HG03442 (cell line): ENCODE measurements at regions not wholly inside any gene's neighbourhood (a gene's known extent, or its start where the extent isn't known, plus 50 kb on each side); places are given as distances from the start of the nearest gene placed in this dataset.
"Not testable (repeated sequence)": the region's sequence is repeated elsewhere in the genome, so short reads cannot be mapped to it uniquely, and the experiment has no call there.

Source experiments
- ATAC-seq: cut with Tn5 transposase; IDR thresholded peaks from one replicate; pipeline ENCODE4 v1.9.1; 2021; ENCODE audit warnings: mild to moderate bottlenecking, moderate library complexity; ENCODE audit not compliant: unreplicated experiment

GRCh38 chr1:230591678-230592077 lies 50.6 kb upstream of the COG2 start:
- no peak for ATAC-seq

GRCh38 chr1:230589951-230590350 lies 52.3 kb upstream of the COG2 start:
- no peak for ATAC-seq

- no peak for ATAC-seq
Observed at GRCh38 chr1:230588323-230588746, 53.9 kb upstream of the COG2 start.

GRCh38 chr1:230587061-230587460 lies 55.2 kb upstream of the COG2 start:
- no peak for ATAC-seq

GRCh38 chr1:230584660-230585059 lies 57.6 kb upstream of the COG2 start:
- no peak for ATAC-seq

- no peak for ATAC-seq
Observed at GRCh38 chr1:230581446-230582079, 60.7 kb upstream of the COG2 start.

- no peak for ATAC-seq
Observed at GRCh38 chr1:230578616-230579015, 63.7 kb upstream of the COG2 start.

GRCh38 chr1:230577537-230577936 lies 64.7 kb upstream of the COG2 start:
- no peak for ATAC-seq

GRCh38 chr1:230575886-230576500 lies 66.3 kb upstream of the COG2 start:
- ATAC-seq = no peak

GRCh38 chr1:230574502-230574901 lies 67.8 kb upstream of the COG2 start:
- ATAC-seq = no peak

- ATAC-seq = no peak
Observed at GRCh38 chr1:230573658-230574057, 68.6 kb upstream of the COG2 start.

GRCh38 chr1:230572121-230573105 lies 69.9 kb upstream of the COG2 start:
- no peak for ATAC-seq

GRCh38 chr1:230570724-230571360 lies 71.4 kb upstream of the COG2 start:
- ATAC-seq = no peak

- no peak for ATAC-seq
Observed at GRCh38 chr1:230569201-230569600, 73.1 kb upstream of the COG2 start.

- no peak for ATAC-seq
Observed at GRCh38 chr1:230568676-230569075, 73.6 kb upstream of the COG2 start.

- no peak for ATAC-seq
Observed at GRCh38 chr1:230568008-230568407, 74.3 kb upstream of the COG2 start.

- no peak for ATAC-seq
Observed at GRCh38 chr1:230567221-230567575, 75.1 kb upstream of the COG2 start.

GRCh38 chr1:230566532-230567220 lies 75.6 kb upstream of the COG2 start:
- ATAC-seq = not testable (repeated sequence)

GRCh38 chr1:230565141-230565540 lies 77.1 kb upstream of the COG2 start:
- ATAC-seq = no peak

GRCh38 chr1:230563591-230563990 lies 78.7 kb upstream of the COG2 start:
- no peak for ATAC-seq

- ATAC-seq = no peak
Observed at GRCh38 chr1:230561570-230561969, 80.7 kb upstream of the COG2 start.
